GM21526 (cell line): ENCODE measurements at regions not wholly inside any gene's neighbourhood (a gene's known extent, or its start where the extent isn't known, plus 50 kb on each side); places are given as distances from the start of the nearest gene placed in this dataset.
"Not testable (repeated sequence)": the region's sequence is repeated elsewhere in the genome, so short reads cannot be mapped to it uniquely, and the experiment has no call there.

Experiments used
- ATAC-seq: cut with Tn5 transposase; IDR thresholded peaks from one replicate; pipeline ENCODE4 v1.9.1; 2021; ENCODE audit warnings: moderate library complexity; ENCODE audit not compliant: unreplicated experiment, low FRiP score

GRCh38 chr2:43149482-43150107 is 76.8 kb downstream of the ZFP36L2 start:
- no peak for ATAC-seq

- no peak for ATAC-seq
Observed at GRCh38 chr2:43146083-43146482, 80.3 kb downstream of the ZFP36L2 start.

GRCh38 chr2:43144263-43144662 is 82.1 kb downstream of the ZFP36L2 start:
- ATAC-seq: no peak

- no peak for ATAC-seq
Observed at GRCh38 chr2:43143756-43144155, 82.7 kb downstream of the ZFP36L2 start.

GRCh38 chr2:43142921-43143438 is 83.4 kb downstream of the ZFP36L2 start:
- no peak for ATAC-seq

- ATAC-seq: not testable (repeated sequence)
Observed at GRCh38 chr2:43141636-43142151, 84.7 kb downstream of the ZFP36L2 start.

GRCh38 chr2:43139996-43140621 is 86.3 kb downstream of the ZFP36L2 start:
- no peak for ATAC-seq

- no peak for ATAC-seq
Observed at GRCh38 chr2:43139501-43139900, 86.9 kb downstream of the ZFP36L2 start.

GRCh38 chr2:43138441-43138840 is 88.0 kb downstream of the ZFP36L2 start:
- no peak for ATAC-seq

GRCh38 chr2:43136876-43137275 is 89.5 kb downstream of the ZFP36L2 start:
- ATAC-seq: no peak

- no peak for ATAC-seq
Observed at GRCh38 chr2:43136011-43136799, 90.2 kb downstream of the ZFP36L2 start.

- ATAC-seq: no peak
Observed at GRCh38 chr2:43135583-43135982, 90.8 kb downstream of the ZFP36L2 start.

- no peak for ATAC-seq
Observed at GRCh38 chr2:43134571-43134889, 91.9 kb downstream of the ZFP36L2 start.

- ATAC-seq: no peak
Observed at GRCh38 chr2:43133708-43134570, 92.5 kb downstream of the ZFP36L2 start.

- ATAC-seq: no peak
Observed at GRCh38 chr2:43133336-43133707, 93.1 kb downstream of the ZFP36L2 start.

- no peak for ATAC-seq
Observed at GRCh38 chr2:43132683-43133301, 93.6 kb downstream of the ZFP36L2 start.

GRCh38 chr2:43131890-43132682 is 94.3 kb downstream of the ZFP36L2 start:
- no peak for ATAC-seq

- ATAC-seq: peak; percentile 43
Observed at GRCh38 chr2:43131051-43131889, 95.1 kb downstream of the ZFP36L2 start.

GRCh38 chr2:43130548-43130875 is 95.9 kb downstream of the ZFP36L2 start:
- ATAC-seq: no peak
